Stimulated activated CD4-positive, alpha-beta T cell treated with anti-CD3 and anti-CD28 coated beads, Interleukin-15, amount 100 ng/mL, for 48 hours (primary cell): ENCODE measurements at regions not wholly inside any gene's neighbourhood (a gene's known extent, or its start where the extent isn't known, plus 50 kb on each side); places are given as distances from the start of the nearest gene placed in this dataset.

Source experiments
- DNase-seq, 2 donors: peaks; one replicate each; pipeline ENCODE4 v3.0.0-alpha.2; 2020; ENCODE audit warnings: low read depth in 2 of 2

- no peak for DNase-seq
Measured at GRCh38 chr11:36729825-36730224, 131.8 kb upstream of the RAG2 start.

- no peak for DNase-seq
Measured at GRCh38 chr11:36726420-36726819, 128.4 kb upstream of the RAG2 start.

GRCh38 chr11:36724742-36725385 lies 126.8 kb upstream of the RAG2 start:
- DNase-seq, result no peak

- no peak for DNase-seq
Measured at GRCh38 chr11:36722421-36722820, 124.4 kb upstream of the RAG2 start.

- no peak for DNase-seq
Measured at GRCh38 chr11:36719358-36720107, 121.5 kb upstream of the RAG2 start.

GRCh38 chr11:36718451-36718850 lies 120.4 kb upstream of the RAG2 start:
- no peak for DNase-seq

- DNase-seq, result no peak
Measured at GRCh38 chr11:36713715-36714114, 115.7 kb upstream of the RAG2 start.

- DNase-seq, result no peak
Measured at GRCh38 chr11:36711104-36711825, 113.2 kb upstream of the RAG2 start.
